OCI-LY1 (cell line): ENCODE measurements at regions not wholly inside any gene's neighbourhood (a gene's known extent, or its start where the extent isn't known, plus 50 kb on each side); places are given as distances from the start of the nearest gene placed in this dataset.

ENCODE experiments used
- EZH2 ChIP-seq: fragments of 200-600 bp; sonication (generic), shearing (Covaris generic); IDR thresholded peaks from 2 replicates; pipeline ENCODE4 v1.8.0; 2017; ENCODE audit warnings: borderline replicate concordance, mixed run types, mild to moderate bottlenecking, antibody characterized with exemption, low read length, moderate library complexity, mixed read lengths
- TF ChIP-seq, protein P1 (sequence below): fragments of 200-600 bp; sonication (generic), shearing (Covaris generic); IDR thresholded peaks from 2 replicates; pipeline ENCODE4 v1.5.1; 2017; ENCODE audit warnings: mild to moderate bottlenecking, antibody characterized with exemption, low read length, moderate library complexity, mixed read lengths

GRCh38 chr22:48238966-48239365 is 1476.5 kb downstream of the TBC1D22A start:
- no peak for TF ChIP-seq EZH2
- TF ChIP-seq, protein P1, sequence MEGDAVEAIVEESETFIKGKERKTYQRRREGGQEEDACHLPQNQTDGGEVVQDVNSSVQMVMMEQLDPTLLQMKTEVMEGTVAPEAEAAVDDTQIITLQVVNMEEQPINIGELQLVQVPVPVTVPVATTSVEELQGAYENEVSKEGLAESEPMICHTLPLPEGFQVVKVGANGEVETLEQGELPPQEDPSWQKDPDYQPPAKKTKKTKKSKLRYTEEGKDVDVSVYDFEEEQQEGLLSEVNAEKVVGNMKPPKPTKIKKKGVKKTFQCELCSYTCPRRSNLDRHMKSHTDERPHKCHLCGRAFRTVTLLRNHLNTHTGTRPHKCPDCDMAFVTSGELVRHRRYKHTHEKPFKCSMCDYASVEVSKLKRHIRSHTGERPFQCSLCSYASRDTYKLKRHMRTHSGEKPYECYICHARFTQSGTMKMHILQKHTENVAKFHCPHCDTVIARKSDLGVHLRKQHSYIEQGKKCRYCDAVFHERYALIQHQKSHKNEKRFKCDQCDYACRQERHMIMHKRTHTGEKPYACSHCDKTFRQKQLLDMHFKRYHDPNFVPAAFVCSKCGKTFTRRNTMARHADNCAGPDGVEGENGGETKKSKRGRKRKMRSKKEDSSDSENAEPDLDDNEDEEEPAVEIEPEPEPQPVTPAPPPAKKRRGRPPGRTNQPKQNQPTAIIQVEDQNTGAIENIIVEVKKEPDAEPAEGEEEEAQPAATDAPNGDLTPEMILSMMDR = no peak
